HCT116 (cell line): ENCODE measurements at regions not wholly inside any gene's neighbourhood (a gene's known extent, or its start where the extent isn't known, plus 50 kb on each side); places are given as distances from the start of the nearest gene placed in this dataset.

Experiments used
- ATAC-seq: fragments of 200-7000 bp; cut with Tn5 transposase; 2 replicates; pipeline ENCODE4 v1.9.1; 2020; ENCODE audit warnings: mild to moderate bottlenecking, moderate library complexity
- BruUV-seq: library from RNA; stranded (reverse); fragments of 400-500 nt; replicated peaks from 2 replicates; lab custom pipeline; 2021; lab: Mats Ljungman, UMichigan
- CTCF ChIA-PET: fragments of 300-600 bp; sonication (Branson Sonifier 250); formaldehyde crosslinking; loops from one replicate; lab custom pipeline; 2021; ENCODE audit warnings: antibody characterized with exemption; lab: Charles Lee
- POLR2A ChIA-PET: fragments of 300-600, 350-600 bp; sonication (Branson Sonifier 250); formaldehyde crosslinking; loops from one replicate; lab custom pipeline; 2021; ENCODE audit warnings: antibody characterized with exemption; lab: Charles Lee
- RAD21 ChIA-PET, 2 experiments: fragments of 300-600 bp; sonication (Branson Sonifier 250); formaldehyde crosslinking; loops; one replicate each; lab custom pipeline; 2023; ENCODE audit warnings: low total read pairs in 2 of 2; ENCODE audit not compliant: uncharacterized antibody in 2 of 2, unreplicated experiment in 2 of 2, low non-redundant PET in 1 of 2; lab: Charles Lee
- DNase-seq: peaks from one replicate; pipeline ENCODE4 v3.0.0-alpha.2; 2010; ENCODE audit warnings: low read depth, low spot score
- H2AFZ ChIP-seq: fragments of 200-600 bp; shearing (Covaris generic), sonication (generic); 2 replicates; pipeline ENCODE4 v1.6.1; 2017; ENCODE audit warnings: low read depth, mixed run types, mixed read lengths, antibody characterized with exemption, low read length; ENCODE audit not compliant: poor library complexity, severe bottlenecking
- H3K27ac ChIP-seq: 2 replicates; pipeline ENCODE4 v1.5.1; 2012; ENCODE audit warnings: low read depth, low read length
- H3K27me3 ChIP-seq: fragments of 200-600 bp; sonication (generic); 2 replicates; pipeline ENCODE4 v1.6.1; 2016; ENCODE audit warnings: mixed run types, low read length, mixed read lengths; ENCODE audit not compliant: insufficient read depth
- H3K36me3 ChIP-seq, 2 experiments: fragments of 200-500 bp in 1 of 2; fragments of 200-600 bp in 1 of 2; sonication (Bioruptor generic) in 1 of 2; sonication (generic) in 1 of 2; 2 replicates each; pipeline versions ENCODE4 v1.5.1 to v1.6.1; 2014 to 2016; ENCODE audit warnings: low read length in 2 of 2, inconsistent platforms in 1 of 2, mixed read lengths in 1 of 2, mixed run types in 1 of 2; ENCODE audit not compliant: insufficient read depth in 2 of 2, control insufficient read depth in 1 of 2
- H3K4me1 ChIP-seq, 2 experiments: fragments of 200-600 bp in 1 of 2; sonication (generic) in 1 of 2; 2 replicates each; pipeline versions ENCODE4 v1.5.1 to v1.6.1; 2012 to 2017; ENCODE audit warnings: low read length in 2 of 2, inconsistent platforms in 1 of 2, mild to moderate bottlenecking in 1 of 2, mixed read lengths in 1 of 2, mixed run types in 1 of 2, moderate library complexity in 1 of 2; ENCODE audit not compliant: insufficient read depth in 2 of 2, control insufficient read depth in 1 of 2
- H3K4me2 ChIP-seq: fragments of 200-600 bp; sonication (generic); 2 replicates; pipeline ENCODE4 v1.6.1; 2017; ENCODE audit warnings: mixed run types, low read length, mixed read lengths
- H3K4me3 ChIP-seq, 2 experiments: fragments of 200-600 bp in 1 of 2; sonication (generic) in 1 of 2; replicated peaks in 1 of 2; 2 replicates each; pipeline ENCODE4 v1.5.1; 2011 to 2016; ENCODE audit warnings: low read length in 2 of 2, control low read depth in 1 of 2, low read depth in 1 of 2, mild to moderate bottlenecking in 1 of 2, mixed read lengths in 1 of 2, mixed run types in 1 of 2
- H3K79me2 ChIP-seq: fragments of 200-600 bp; sonication (generic); 2 replicates; pipeline ENCODE4 v1.6.1; 2017; ENCODE audit warnings: mild to moderate bottlenecking, mixed run types, low read length, moderate library complexity, mixed read lengths; ENCODE audit not compliant: insufficient read depth
- H3K9ac ChIP-seq: fragments of 200-600 bp; sonication (generic); 2 replicates; pipeline ENCODE4 v1.6.1; 2016; ENCODE audit warnings: low read length, mixed read lengths
- H3K9me2 ChIP-seq: fragments of 200-600 bp; sonication (generic), shearing (Covaris generic); 2 replicates; pipeline ENCODE4 v1.6.1; 2017; ENCODE audit warnings: mixed run types, mild to moderate bottlenecking, moderate library complexity; ENCODE audit not compliant: insufficient read depth
- H3K9me3 ChIP-seq, 2 experiments: fragments of 200-500 bp in 1 of 2; fragments of 200-600 bp in 1 of 2; sonication (Bioruptor generic) in 1 of 2; sonication (generic) in 1 of 2; 2 replicates each; pipeline ENCODE4 v1.6.1; 2014 to 2017; ENCODE audit warnings: low read length in 2 of 2, mixed read lengths in 2 of 2, inconsistent platforms in 1 of 2, low read depth in 1 of 2, mild to moderate bottlenecking in 1 of 2, mixed run types in 1 of 2, moderate library complexity in 1 of 2; ENCODE audit not compliant: control insufficient read depth in 1 of 2, insufficient read depth in 1 of 2
- H4K20me1 ChIP-seq: fragments of 200-600 bp; sonication (generic), shearing (Covaris generic); 2 replicates; pipeline ENCODE4 v1.6.1; 2017; ENCODE audit warnings: mixed run types, mild to moderate bottlenecking, moderate library complexity; ENCODE audit not compliant: insufficient read depth
- CEBPB ChIP-seq: IDR thresholded peaks from 2 replicates; pipeline ENCODE4 v1.6.1; 2012; ENCODE audit warnings: low read depth
- EGR1 ChIP-seq: IDR thresholded peaks from 2 replicates; pipeline ENCODE4 v1.6.1; 2012; ENCODE audit warnings: low read depth
- ELF1 ChIP-seq: IDR thresholded peaks from 2 replicates; pipeline ENCODE4 v1.6.1; 2012; ENCODE audit warnings: low read depth, borderline replicate concordance
- EZH2 ChIP-seq: fragments of 200-600 bp; sonication (generic); IDR thresholded peaks from 2 replicates; pipeline ENCODE4 v1.6.1; 2017; ENCODE audit warnings: antibody characterized with exemption, mixed run types
- EZH2phosphoT487 ChIP-seq: fragments of 200-600 bp; IDR thresholded peaks from 2 replicates; pipeline ENCODE4 v1.6.1; 2018; ENCODE audit warnings: antibody characterized with exemption, borderline replicate concordance
- FOSL1 ChIP-seq: IDR thresholded peaks from 2 replicates; pipeline ENCODE4 v1.6.1; 2012; ENCODE audit warnings: low read depth
- POLR2A ChIP-seq: IDR thresholded peaks from 2 replicates; pipeline ENCODE4 v1.7.0; 2011; ENCODE audit warnings: borderline replicate concordance; ENCODE audit not compliant: insufficient read depth, insufficient read length; ENCODE audit errors: extremely low read depth
- POLR2AphosphoS5 ChIP-seq: IDR thresholded peaks from 2 replicates; pipeline ENCODE4 v1.6.1; 2011; ENCODE audit warnings: mild to moderate bottlenecking, low read depth, low read length, moderate library complexity
- RAD21 ChIP-seq: IDR thresholded peaks from 2 replicates; pipeline ENCODE4 v1.6.1; 2012; ENCODE audit warnings: low read depth, mild to moderate bottlenecking
- SIN3A ChIP-seq: IDR thresholded peaks from 2 replicates; pipeline ENCODE4 v1.6.1; 2012; ENCODE audit warnings: low read depth
- SP1 ChIP-seq: IDR thresholded peaks from 2 replicates; pipeline ENCODE4 v1.6.1; 2012; ENCODE audit warnings: low read depth
- TCF7L2 ChIP-seq: IDR thresholded peaks from 2 replicates; pipeline ENCODE4 v1.7.0; 2011; ENCODE audit warnings: borderline replicate concordance, inconsistent platforms; ENCODE audit not compliant: insufficient read depth, insufficient read length; ENCODE audit errors: extremely low read depth
- YY1 ChIP-seq: IDR thresholded peaks from 2 replicates; pipeline ENCODE4 v1.6.1; 2011; ENCODE audit warnings: low read length, low read depth, moderate library complexity, mild to moderate bottlenecking; ENCODE audit not compliant: insufficient replicate concordance; ENCODE audit errors: extremely low read depth
- ZFX ChIP-seq: fragments of 450-650 bp; IDR thresholded peaks from 2 replicates; pipeline ENCODE4 v1.6.1; 2017
- ZNF274 ChIP-seq: fragments of 200-500 bp; sonication (Bioruptor generic); IDR thresholded peaks from 2 replicates; pipeline ENCODE4 v1.6.1; 2014; ENCODE audit warnings: mild to moderate bottlenecking, low read depth, low read length, inconsistent platforms
- intact Hi-C: fragments of 100-400 bp; cut with micrococcal nuclease; formaldehyde crosslinking; loops from 2 replicates; pipeline ENCODE4 v1.10.0; 2022
- TF ChIP-seq, protein P1 (sequence below): IDR thresholded peaks from 2 replicates; pipeline ENCODE4 v1.6.1; 2011; ENCODE audit warnings: mild to moderate bottlenecking, low read length, moderate library complexity; ENCODE audit not compliant: insufficient replicate concordance; ENCODE audit errors: extremely low read depth
- TF ChIP-seq, protein P2 (sequence below): IDR thresholded peaks from 2 replicates; pipeline ENCODE4 v1.6.1; 2012
- TF ChIP-seq, protein P3 (sequence below), 3 experiments: fragments of 200-600 bp in 1 of 3; sonication (generic) in 1 of 3; IDR thresholded peaks in 2 of 3; conservative IDR thresholded peaks in 1 of 3; 2 replicates each; pipeline ENCODE4 v1.5.1; 2012 to 2017; ENCODE audit warnings: low read depth in 2 of 3, low read length in 2 of 3, antibody characterized with exemption in 1 of 3, borderline replicate concordance in 1 of 3, control low read depth in 1 of 3, mild to moderate bottlenecking in 1 of 3, mixed read lengths in 1 of 3, mixed run types in 1 of 3, moderate library complexity in 1 of 3; ENCODE audit not compliant: insufficient read depth in 1 of 3

DNA sequence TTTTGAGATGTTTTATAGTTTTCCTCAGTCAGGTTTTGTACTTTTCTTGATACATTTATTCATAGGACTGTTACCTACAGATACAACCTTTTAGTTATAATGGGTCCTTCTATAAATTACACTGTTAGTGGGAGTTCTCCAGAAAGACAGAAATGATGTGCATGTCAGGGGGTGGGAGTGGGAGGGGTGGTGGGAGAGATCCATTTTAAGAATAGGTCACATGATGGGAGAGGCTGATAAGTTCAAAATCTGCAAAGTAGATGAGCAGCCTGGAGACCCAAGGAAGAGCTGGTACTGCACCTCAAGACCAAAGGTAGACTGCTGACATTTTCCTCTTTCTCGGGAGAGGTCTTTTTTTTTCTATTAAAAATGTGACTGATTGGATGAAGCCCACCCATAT is 408.0 kb upstream of the GJE1 start:
- H3K4me3 ChIP-seq = no peak overlapping the region
- H2AFZ ChIP-seq = no peak overlapping the region
- TF ChIP-seq SP1 (no peak), EZH2 (no peak), ZNF274 (no peak), POLR2AphosphoS5 (no peak), TCF7L2 (no peak), EGR1 (no peak), FOSL1 (no peak), ZFX (no peak), EZH2phosphoT487 (no peak), YY1 (no peak), SIN3A (no peak), POLR2A (no peak), ELF1 (no peak), CEBPB (no peak), RAD21 (no peak)
- TF ChIP-seq, protein P1, sequence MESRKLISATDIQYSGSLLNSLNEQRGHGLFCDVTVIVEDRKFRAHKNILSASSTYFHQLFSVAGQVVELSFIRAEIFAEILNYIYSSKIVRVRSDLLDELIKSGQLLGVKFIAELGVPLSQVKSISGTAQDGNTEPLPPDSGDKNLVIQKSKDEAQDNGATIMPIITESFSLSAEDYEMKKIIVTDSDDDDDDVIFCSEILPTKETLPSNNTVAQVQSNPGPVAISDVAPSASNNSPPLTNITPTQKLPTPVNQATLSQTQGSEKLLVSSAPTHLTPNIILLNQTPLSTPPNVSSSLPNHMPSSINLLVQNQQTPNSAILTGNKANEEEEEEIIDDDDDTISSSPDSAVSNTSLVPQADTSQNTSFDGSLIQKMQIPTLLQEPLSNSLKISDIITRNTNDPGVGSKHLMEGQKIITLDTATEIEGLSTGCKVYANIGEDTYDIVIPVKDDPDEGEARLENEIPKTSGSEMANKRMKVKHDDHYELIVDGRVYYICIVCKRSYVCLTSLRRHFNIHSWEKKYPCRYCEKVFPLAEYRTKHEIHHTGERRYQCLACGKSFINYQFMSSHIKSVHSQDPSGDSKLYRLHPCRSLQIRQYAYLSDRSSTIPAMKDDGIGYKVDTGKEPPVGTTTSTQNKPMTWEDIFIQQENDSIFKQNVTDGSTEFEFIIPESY = no peak
- TF ChIP-seq, protein P2, sequence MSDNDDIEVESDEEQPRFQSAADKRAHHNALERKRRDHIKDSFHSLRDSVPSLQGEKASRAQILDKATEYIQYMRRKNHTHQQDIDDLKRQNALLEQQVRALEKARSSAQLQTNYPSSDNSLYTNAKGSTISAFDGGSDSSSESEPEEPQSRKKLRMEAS = no peak
- TF ChIP-seq, protein P3, sequence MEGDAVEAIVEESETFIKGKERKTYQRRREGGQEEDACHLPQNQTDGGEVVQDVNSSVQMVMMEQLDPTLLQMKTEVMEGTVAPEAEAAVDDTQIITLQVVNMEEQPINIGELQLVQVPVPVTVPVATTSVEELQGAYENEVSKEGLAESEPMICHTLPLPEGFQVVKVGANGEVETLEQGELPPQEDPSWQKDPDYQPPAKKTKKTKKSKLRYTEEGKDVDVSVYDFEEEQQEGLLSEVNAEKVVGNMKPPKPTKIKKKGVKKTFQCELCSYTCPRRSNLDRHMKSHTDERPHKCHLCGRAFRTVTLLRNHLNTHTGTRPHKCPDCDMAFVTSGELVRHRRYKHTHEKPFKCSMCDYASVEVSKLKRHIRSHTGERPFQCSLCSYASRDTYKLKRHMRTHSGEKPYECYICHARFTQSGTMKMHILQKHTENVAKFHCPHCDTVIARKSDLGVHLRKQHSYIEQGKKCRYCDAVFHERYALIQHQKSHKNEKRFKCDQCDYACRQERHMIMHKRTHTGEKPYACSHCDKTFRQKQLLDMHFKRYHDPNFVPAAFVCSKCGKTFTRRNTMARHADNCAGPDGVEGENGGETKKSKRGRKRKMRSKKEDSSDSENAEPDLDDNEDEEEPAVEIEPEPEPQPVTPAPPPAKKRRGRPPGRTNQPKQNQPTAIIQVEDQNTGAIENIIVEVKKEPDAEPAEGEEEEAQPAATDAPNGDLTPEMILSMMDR (IDR thresholded peaks at IDR 0.05 in 2 of 3, conservative IDR thresholded peaks at IDR 0.05 in 1 of 3; ENCODE audit: borderline replicate concordance in 1 of 3, insufficient read depth in 1 of 3, low read depth in 2 of 3, low read length in 2 of 3) = no peak
- ChIA-PET CTCF (no interaction called here), POLR2A (no interaction called here), RAD21 (no interaction called here)
- no peaks in the 10 kb centered on the region for H3K36me3 ChIP-seq
- H3K9me2 ChIP-seq = no peaks in the 10 kb centered on the region
- H3K27ac ChIP-seq = no peak overlapping the region
- H3K9ac ChIP-seq = no peak overlapping the region
- DNase-seq (no peak), ATAC-seq (no peak)
- BruUV-seq = no TSS peak
- no peak overlapping the region for H3K4me2 ChIP-seq
- H3K4me1 ChIP-seq = no peaks in the 10 kb centered on the region
- H3K9me3 ChIP-seq = no peaks in the 10 kb centered on the region
- H4K20me1 ChIP-seq = no peaks in the 10 kb centered on the region
- H3K27me3 ChIP-seq = no peaks in the 10 kb centered on the region
- intact Hi-C loops = no loop called here
- no peaks in the 10 kb centered on the region for H3K79me2 ChIP-seq
